Effector CD4-positive, alpha-beta T cell (primary cell): ENCODE measurements at regions not wholly inside any gene's neighbourhood (a gene's known extent, or its start where the extent isn't known, plus 50 kb on each side); places are given as distances from the start of the nearest gene placed in this dataset.

ENCODE experiments used
- DNase-seq: peaks from one replicate; pipeline ENCODE4 v3.0.0-alpha.2; 2020

- DNase-seq: no peak
These were observed 111.6 kb upstream of the EEF1E1 start for GRCh38 chr6:8213995-8214394.

- DNase-seq: no peak
These were observed 110.5 kb upstream of the EEF1E1 start for GRCh38 chr6:8212720-8213434.

- no peak for DNase-seq
These were observed 105.5 kb upstream of the EEF1E1 start for GRCh38 chr6:8207869-8208191.

GRCh38 chr6:8207191-8207868 is 105.0 kb upstream of the EEF1E1 start:
- no peak for DNase-seq

- no peak for DNase-seq
These were observed 101.0 kb upstream of the EEF1E1 start for GRCh38 chr6:8203337-8203736.

- no peak for DNase-seq
These were observed 99.3 kb upstream of the EEF1E1 start for GRCh38 chr6:8201679-8202078.

- DNase-seq: no peak
These were observed 97.9 kb upstream of the EEF1E1 start for GRCh38 chr6:8200255-8200654.

GRCh38 chr6:8195714-8196102 is 93.4 kb upstream of the EEF1E1 start:
- no peak for DNase-seq

- no peak for DNase-seq
These were observed 92.8 kb upstream of the EEF1E1 start for GRCh38 chr6:8195040-8195713.

- no peak for DNase-seq
These were observed 92.1 kb upstream of the EEF1E1 start for GRCh38 chr6:8194490-8194889.

- DNase-seq: no peak
These were observed 91.2 kb upstream of the EEF1E1 start for GRCh38 chr6:8193541-8193940.

- no peak for DNase-seq
These were observed 90.2 kb upstream of the EEF1E1 start for GRCh38 chr6:8192597-8192996.

GRCh38 chr6:8192067-8192466 is 89.7 kb upstream of the EEF1E1 start:
- DNase-seq: no peak

- DNase-seq: no peak
These were observed 89.3 kb upstream of the EEF1E1 start for GRCh38 chr6:8191629-8192028.

GRCh38 chr6:8187209-8187608 is 84.9 kb upstream of the EEF1E1 start:
- no peak for DNase-seq

- DNase-seq: no peak
These were observed 80.7 kb upstream of the EEF1E1 start for GRCh38 chr6:8182902-8183665.

GRCh38 chr6:8181951-8182845 is 79.8 kb upstream of the EEF1E1 start:
- DNase-seq: no peak

GRCh38 chr6:8181160-8181881 is 79.0 kb upstream of the EEF1E1 start:
- DNase-seq: no peak

- DNase-seq: no peak
These were observed 78.2 kb upstream of the EEF1E1 start for GRCh38 chr6:8180327-8181159.

- DNase-seq: no peak
These were observed 75.4 kb upstream of the EEF1E1 start for GRCh38 chr6:8177721-8178120.
